Body of pancreas (tissue), 4 donors: ENCODE measurements at regions not wholly inside any gene's neighbourhood (a gene's known extent, or its start where the extent isn't known, plus 50 kb on each side); places are given as distances from the start of the nearest gene placed in this dataset.
"Not testable (repeated sequence)": the region's sequence is repeated elsewhere in the genome, so short reads cannot be mapped to it uniquely, and the experiment has no call there.

Experiments used
- ATAC-seq: fragments of 150-250 bp; one replicate; pipeline ENCODE4 v1.9.1; 2016
- DNase-seq, 4 donors: peaks; one replicate each; pipeline ENCODE4 v3.0.0-alpha.2; 2019
- H3K27ac ChIP-seq, 4 donors: fragments of 200-600 bp; sonication (generic); 1 replicate in 3 of 4; 2 replicates in 1 of 4; pipeline versions ENCODE4 v1.5.1 to v1.6.1; 2016 to 2019; ENCODE audit warnings: mild to moderate bottlenecking in 1 of 4, mixed read lengths in 1 of 4, moderate library complexity in 1 of 4
- H3K27me3 ChIP-seq, 2 donors: fragments of 200-600 bp; sonication (generic); one replicate each; pipeline ENCODE4 v1.6.0; 2016; ENCODE audit warnings: mild to moderate bottlenecking in 1 of 2
- H3K36me3 ChIP-seq, 2 donors: fragments of 200-600 bp; sonication (generic); replicated peaks in 1 of 2; 2 replicates each; pipeline ENCODE4 v1.5.1; 2016; ENCODE audit warnings: low read depth in 2 of 2; ENCODE audit not compliant: insufficient read depth in 1 of 2
- H3K4me1 ChIP-seq: fragments of 200-600 bp; sonication (generic); one replicate; pipeline ENCODE4 v1.6.0; 2016
- H3K4me3 ChIP-seq, 2 donors: fragments of 200-600 bp; sonication (generic); 1 replicate in 1 of 2; 2 replicates in 1 of 2; pipeline ENCODE4 v1.5.1; 2016 to 2019
- H3K9me3 ChIP-seq, 3 donors: fragments of 200-600 bp; sonication (generic); 1 replicate in 2 of 3; 2 replicates in 1 of 3; pipeline ENCODE4 v1.5.1; 2016
- CTCF ChIP-seq, 7 experiments: fragments of 450-650 bp in 4 of 7; fragments of 200-600 bp in 3 of 7; sonication (generic) in 3 of 7; IDR thresholded peaks; one replicate each; pipeline ENCODE4 v1.5.1; 2016 to 2019; ENCODE audit warnings: antibody characterized with exemption in 7 of 7
- POLR2A ChIP-seq, 3 donors: fragments of 450-650 bp; IDR thresholded peaks; one replicate each; pipeline ENCODE4 v1.6.1; 2016; ENCODE audit warnings: antibody characterized with exemption in 3 of 3, mild to moderate bottlenecking in 2 of 3
- WGBS, 2 donors: methylation state at CpG; one replicate each; pipeline ENCODE4 v1.1.5; 2017; 5-methylcytosine and 5-hydroxymethylcytosine counted together
- intact Hi-C: fragments of 100-400 bp; cut with DNase I; formaldehyde crosslinking; loops from one replicate; pipeline ENCODE4 v1.15.1; 2023

DNA sequence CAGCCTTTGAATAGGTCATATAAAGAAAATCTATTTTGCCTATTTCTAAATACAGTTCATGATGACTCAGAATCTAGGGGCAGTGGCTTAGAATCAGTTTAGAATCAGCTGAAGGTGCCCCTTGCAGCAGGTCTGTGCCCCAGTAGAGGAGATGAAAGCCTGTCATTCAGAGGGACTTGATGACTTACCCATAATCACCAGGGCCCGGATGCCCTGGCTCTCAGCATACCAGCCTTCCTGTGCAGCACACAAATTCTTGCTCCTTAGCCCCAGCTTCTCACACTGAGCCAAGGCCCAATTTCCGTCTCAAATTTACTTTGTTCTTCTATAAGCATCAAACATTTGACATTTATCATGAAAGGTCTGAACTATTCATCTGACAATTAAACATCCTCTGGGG is 83.2 kb upstream of the EOMES start:
- Histone ChIP-seq H3K27me3 (no peaks in the 10 kb centered on the region), H3K27ac (no peak overlapping the region), H3K4me1 (no peaks in the 10 kb centered on the region), H3K36me3 (no peaks in the 10 kb centered on the region), H3K9me3 (no peaks in the 10 kb centered on the region), H3K4me3 (no peak overlapping the region)
- WGBS, 2 donors, result 62 to 67% methylated on average over 2 of the region's 2 CpGs
- ATAC-seq (no peak), DNase-seq (no peak)
- intact Hi-C loops, result no loop called here
- TF ChIP-seq CTCF (IDR thresholded peaks at IDR 0.05), result no peak
- TF ChIP-seq POLR2A (IDR thresholded peaks at IDR 0.05), result no peak

- 33 to 41% methylated on average over 1 of the region's 1 CpG for WGBS, 2 donors
These were observed 91.1 kb upstream of the EOMES start for GRCh38 chr3:27813255-27813654.

GRCh38 chr3:27821609-27822008 is 99.5 kb upstream of the EOMES start:
- H3K4me3 ChIP-seq, H3K4me1 ChIP-seq, ATAC-seq, H3K27ac ChIP-seq, DNase-seq, H3K36me3 ChIP-seq, intact Hi-C loops, H3K9me3 ChIP-seq, H3K27me3 ChIP-seq: not testable (repeated sequence)
- 80 to 90% methylated on average over 20 to 23 of the region's 23 CpGs for WGBS, 2 donors

More at GRCh38 chr3:27813255-27813654, 91.1 kb upstream of the EOMES start:
- Histone ChIP-seq H3K9me3 (no peaks in the 10 kb centered on the region), H3K27ac (no peak overlapping the region), H3K4me1 (no peaks in the 10 kb centered on the region), H3K27me3 (no peaks in the 10 kb centered on the region), H3K4me3 (no peak overlapping the region), H3K36me3 (no peaks in the 10 kb centered on the region)
- ATAC-seq (no peak), DNase-seq (no peak)
- intact Hi-C loops, result no loop called here
- TF ChIP-seq POLR2A (IDR thresholded peaks at IDR 0.05), result no peak
- no peak for TF ChIP-seq CTCF (IDR thresholded peaks at IDR 0.05)

- 66 to 67% methylated on average over 6 of the region's 6 CpGs for WGBS, 2 donors
- DNase-seq (no peak), ATAC-seq (no peak)
- Histone ChIP-seq H3K9me3 (no peaks in the 10 kb centered on the region), H3K36me3 (no peaks in the 10 kb centered on the region), H3K27ac (no peak overlapping the region), H3K4me1 (no peaks in the 10 kb centered on the region), H3K4me3 (no peak overlapping the region), H3K27me3 (no peaks in the 10 kb centered on the region)
- TF ChIP-seq CTCF (IDR thresholded peaks at IDR 0.05), result no peak
- no peak for TF ChIP-seq POLR2A (IDR thresholded peaks at IDR 0.05)
- intact Hi-C loops, result no loop called here
These were observed 102.4 kb upstream of the EOMES start for GRCh38 chr3:27824312-27825200.

- H3K27me3 ChIP-seq, result no peaks in the 10 kb centered on the region
- H3K9me3 ChIP-seq, result no peaks in the 10 kb centered on the region
- intact Hi-C loops, result no loop called here
- DNase-seq, result no peak
- no peaks in the 10 kb centered on the region for H3K4me1 ChIP-seq
- no peak overlapping the region for H3K27ac ChIP-seq
- ATAC-seq, result no peak
- TF ChIP-seq POLR2A (IDR thresholded peaks at IDR 0.05) (no peak), CTCF (IDR thresholded peaks at IDR 0.05) (no peak)
- H3K4me3 ChIP-seq, result no peak overlapping the region
- H3K36me3 ChIP-seq, result no peaks in the 10 kb centered on the region
These were observed 104.3 kb upstream of the EOMES start for GRCh38 chr3:27826448-27826847.
